ENCODE measurements at regions not wholly inside any gene's neighbourhood (a gene's known extent, or its start where the extent isn't known, plus 50 kb on each side); places are given as distances from the start of the nearest gene placed in this dataset.

DNA sequence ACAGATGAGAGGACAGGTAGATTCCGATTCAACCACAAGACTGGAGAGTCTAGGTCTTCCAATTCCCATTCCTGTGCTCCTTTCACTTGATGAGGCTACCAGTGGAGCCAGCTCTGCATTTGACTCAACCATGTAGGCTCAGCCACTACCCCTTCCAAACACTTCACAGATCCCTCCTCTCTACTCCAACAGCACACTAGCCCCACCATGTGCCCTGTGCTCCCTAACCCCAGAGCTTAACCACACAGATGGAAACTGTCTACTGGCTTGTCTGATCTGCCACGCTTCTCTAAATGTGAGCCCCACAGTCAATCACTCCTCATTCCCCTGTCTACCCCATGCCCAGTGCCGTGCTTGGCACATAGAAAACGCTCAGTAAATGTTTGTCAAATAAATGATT, 508.2 kb downstream of the CDK5RAP2 start:
- 52% methylated on average over 4 of the region's 4 CpGs for WGBS (ENCODE audit: insufficient coverage, low coverage, low lambda C conversion rate, missing lambda C conversion rate)

DNA sequence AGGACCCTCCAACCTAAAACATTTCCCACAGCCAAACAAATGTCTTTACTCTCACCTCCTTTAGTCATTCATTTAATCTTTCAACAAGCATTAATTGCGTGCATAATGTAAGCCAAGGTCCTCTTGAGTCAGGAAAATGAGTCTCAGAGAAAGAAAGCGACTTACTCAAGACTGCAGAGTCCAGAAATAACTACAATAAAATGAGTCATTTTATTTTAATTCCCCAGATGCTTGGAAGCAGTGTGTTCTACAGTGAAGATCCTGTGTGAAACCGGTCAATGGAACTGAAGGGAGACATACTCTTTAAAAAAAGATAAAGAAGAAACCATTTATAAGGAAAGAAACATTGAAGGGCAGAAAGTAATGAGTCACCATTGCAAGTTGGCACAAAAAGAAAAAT, 513.7 kb downstream of the CDK5RAP2 start:
- H3K36me3 ChIP-seq, result no peaks in the 10 kb centered on the region
- H3K27me3 ChIP-seq, result no peaks in the 10 kb centered on the region
- H3K9me3 ChIP-seq, result no peaks in the 10 kb centered on the region
- 62% methylated on average over 3 of the region's 3 CpGs for WGBS (ENCODE audit: insufficient coverage, low coverage, low lambda C conversion rate, missing lambda C conversion rate)
- TF ChIP-seq, protein P1, sequence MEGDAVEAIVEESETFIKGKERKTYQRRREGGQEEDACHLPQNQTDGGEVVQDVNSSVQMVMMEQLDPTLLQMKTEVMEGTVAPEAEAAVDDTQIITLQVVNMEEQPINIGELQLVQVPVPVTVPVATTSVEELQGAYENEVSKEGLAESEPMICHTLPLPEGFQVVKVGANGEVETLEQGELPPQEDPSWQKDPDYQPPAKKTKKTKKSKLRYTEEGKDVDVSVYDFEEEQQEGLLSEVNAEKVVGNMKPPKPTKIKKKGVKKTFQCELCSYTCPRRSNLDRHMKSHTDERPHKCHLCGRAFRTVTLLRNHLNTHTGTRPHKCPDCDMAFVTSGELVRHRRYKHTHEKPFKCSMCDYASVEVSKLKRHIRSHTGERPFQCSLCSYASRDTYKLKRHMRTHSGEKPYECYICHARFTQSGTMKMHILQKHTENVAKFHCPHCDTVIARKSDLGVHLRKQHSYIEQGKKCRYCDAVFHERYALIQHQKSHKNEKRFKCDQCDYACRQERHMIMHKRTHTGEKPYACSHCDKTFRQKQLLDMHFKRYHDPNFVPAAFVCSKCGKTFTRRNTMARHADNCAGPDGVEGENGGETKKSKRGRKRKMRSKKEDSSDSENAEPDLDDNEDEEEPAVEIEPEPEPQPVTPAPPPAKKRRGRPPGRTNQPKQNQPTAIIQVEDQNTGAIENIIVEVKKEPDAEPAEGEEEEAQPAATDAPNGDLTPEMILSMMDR (IDR thresholded peaks at IDR 0.05), result no peak
- no peak for TF ChIP-seq POLR2A (IDR thresholded peaks at IDR 0.05)
- H3K4me1 ChIP-seq, result no peaks in the 10 kb centered on the region
- no peak overlapping the region for H3K27ac ChIP-seq
- intact Hi-C loops (cut with DNase I), result no loop called here
- H3K4me3 ChIP-seq, result no peak overlapping the region
- DNase-seq, result no peak
- no peak for ATAC-seq

More for the DNA sequence above, 508.2 kb downstream of the CDK5RAP2 start:
- TF ChIP-seq POLR2A (IDR thresholded peaks at IDR 0.05), result no peak
- TF ChIP-seq, protein P1 (IDR thresholded peaks at IDR 0.05), result no peak
- Histone ChIP-seq H3K36me3 (no peaks in the 10 kb centered on the region), H3K9me3 (no peaks in the 10 kb centered on the region), H3K4me3 (no peak overlapping the region), H3K27me3 (no peaks in the 10 kb centered on the region), H3K4me1 (no peaks in the 10 kb centered on the region), H3K27ac (no peak overlapping the region)
- DNase-seq (no peak), ATAC-seq (peak in 1 of 4 donors; percentile 23)
- intact Hi-C loops (cut with DNase I), result no loop called here

DNA sequence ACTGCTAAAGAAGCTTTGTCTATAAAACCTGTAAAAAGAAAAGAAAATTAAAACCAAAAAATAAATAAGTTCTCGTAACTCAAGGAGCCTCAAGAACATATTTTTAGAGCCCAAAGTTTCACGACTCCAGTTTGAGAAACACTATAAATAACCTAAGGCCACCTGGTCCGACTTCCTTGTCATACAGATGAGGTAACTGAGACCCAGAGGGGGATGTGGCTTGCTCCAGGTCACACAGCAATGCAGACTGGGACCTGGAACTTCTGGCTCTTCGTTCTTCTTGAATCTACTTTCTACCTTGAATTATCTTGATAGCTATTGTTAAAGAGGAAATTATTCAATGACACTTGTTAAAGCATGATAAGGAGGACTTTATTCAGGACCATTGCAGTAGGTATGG, 514.8 kb downstream of the CDK5RAP2 start:
- TF ChIP-seq, protein P1 (IDR thresholded peaks at IDR 0.05), result no peak
- TF ChIP-seq POLR2A (IDR thresholded peaks at IDR 0.05), result no peak
- DNase-seq, result no peak
- no peak for ATAC-seq
- Histone ChIP-seq H3K4me3 (no peak overlapping the region), H3K9me3 (no peaks in the 10 kb centered on the region), H3K27me3 (no peaks in the 10 kb centered on the region), H3K4me1 (no peaks in the 10 kb centered on the region), H3K27ac (no peak overlapping the region), H3K36me3 (no peaks in the 10 kb centered on the region)
- 40% methylated on average over 4 of the region's 4 CpGs for WGBS (ENCODE audit: insufficient coverage, low coverage, low lambda C conversion rate, missing lambda C conversion rate)
- intact Hi-C loops (cut with DNase I), result no loop called here

GRCh38 chr9:120045011-120045410, 535.0 kb downstream of the CDK5RAP2 start:
- WGBS (ENCODE audit: insufficient coverage, low coverage, low lambda C conversion rate, missing lambda C conversion rate), result 48% methylated on average over 9 of the region's 9 CpGs
- no peaks in the 10 kb centered on the region for H3K9me3 ChIP-seq
- TF ChIP-seq, protein P1 (IDR thresholded peaks at IDR 0.05), result no peak
- no peak for TF ChIP-seq POLR2A (IDR thresholded peaks at IDR 0.05)
- intact Hi-C loops (cut with DNase I), result no loop called here
- DNase-seq, result no peak
- no peak overlapping the region for H3K27ac ChIP-seq
- no peaks in the 10 kb centered on the region for H3K27me3 ChIP-seq
- no peak overlapping the region for H3K4me3 ChIP-seq
- no peak for ATAC-seq
- H3K36me3 ChIP-seq, result no peaks in the 10 kb centered on the region
- no peaks in the 10 kb centered on the region for H3K4me1 ChIP-seq

GRCh38 chr9:120043448-120043847, 536.5 kb downstream of the CDK5RAP2 start:
- no peak overlapping the region for H3K27ac ChIP-seq
- H3K36me3 ChIP-seq, result no peaks in the 10 kb centered on the region
- WGBS (ENCODE audit: insufficient coverage, low coverage, low lambda C conversion rate, missing lambda C conversion rate), result no CpG with 5 or more reads among the region's 7 CpGs
- TF ChIP-seq, protein P1 (IDR thresholded peaks at IDR 0.05), result no peak
- TF ChIP-seq POLR2A (IDR thresholded peaks at IDR 0.05), result no peak
- no peaks in the 10 kb centered on the region for H3K27me3 ChIP-seq
- H3K9me3 ChIP-seq, result no peaks in the 10 kb centered on the region
- H3K4me3 ChIP-seq, result no peak overlapping the region
- no peak for ATAC-seq
- H3K4me1 ChIP-seq, result no peaks in the 10 kb centered on the region
- no peak for DNase-seq
- intact Hi-C loops (cut with DNase I), result no loop called here
